Left ventricle myocardium inferior (tissue), 1 donor: ENCODE measurements at regions not wholly inside any gene's neighbourhood (a gene's known extent, or its start where the extent isn't known, plus 50 kb on each side); places are given as distances from the start of the nearest gene placed in this dataset.

ENCODE experiments used
- DNase-seq: peaks from one replicate; pipeline ENCODE4 v3.0.0-alpha.2; 2020
- H3K27ac ChIP-seq: fragments of 200-600 bp; replicated peaks from 2 replicates; pipeline ENCODE4 v1.8.0; 2021
- H3K27me3 ChIP-seq: fragments of 200-600 bp; 2 replicates; pipeline ENCODE4 v1.8.0; 2021; ENCODE audit warnings: low read depth
- H3K36me3 ChIP-seq: fragments of 200-600 bp; 2 replicates; pipeline ENCODE4 v1.8.0; 2021
- H3K4me1 ChIP-seq: fragments of 200-600 bp; 2 replicates; pipeline ENCODE4 v1.8.0; 2021
- H3K4me3 ChIP-seq: fragments of 200-600 bp; 2 replicates; pipeline ENCODE4 v1.8.0; 2021; ENCODE audit warnings: mild to moderate bottlenecking, moderate library complexity
- H3K9me3 ChIP-seq: fragments of 200-600 bp; replicated peaks from 2 replicates; pipeline ENCODE4 v1.8.0; 2021
- intact Hi-C: fragments of 100-400 bp; cut with micrococcal nuclease; formaldehyde crosslinking; loops from one replicate; pipeline ENCODE4 v1.11.0; 2022
- TF ChIP-seq, protein P1 (sequence below): fragments of 200-600 bp; IDR thresholded peaks from 2 replicates; pipeline ENCODE4 v1.8.0; 2021; ENCODE audit warnings: antibody characterized with exemption, mild to moderate bottlenecking, borderline replicate concordance
- donor health status: DM: no; HTN: yes; CAD: no; lungs with severe emphysema.

DNA sequence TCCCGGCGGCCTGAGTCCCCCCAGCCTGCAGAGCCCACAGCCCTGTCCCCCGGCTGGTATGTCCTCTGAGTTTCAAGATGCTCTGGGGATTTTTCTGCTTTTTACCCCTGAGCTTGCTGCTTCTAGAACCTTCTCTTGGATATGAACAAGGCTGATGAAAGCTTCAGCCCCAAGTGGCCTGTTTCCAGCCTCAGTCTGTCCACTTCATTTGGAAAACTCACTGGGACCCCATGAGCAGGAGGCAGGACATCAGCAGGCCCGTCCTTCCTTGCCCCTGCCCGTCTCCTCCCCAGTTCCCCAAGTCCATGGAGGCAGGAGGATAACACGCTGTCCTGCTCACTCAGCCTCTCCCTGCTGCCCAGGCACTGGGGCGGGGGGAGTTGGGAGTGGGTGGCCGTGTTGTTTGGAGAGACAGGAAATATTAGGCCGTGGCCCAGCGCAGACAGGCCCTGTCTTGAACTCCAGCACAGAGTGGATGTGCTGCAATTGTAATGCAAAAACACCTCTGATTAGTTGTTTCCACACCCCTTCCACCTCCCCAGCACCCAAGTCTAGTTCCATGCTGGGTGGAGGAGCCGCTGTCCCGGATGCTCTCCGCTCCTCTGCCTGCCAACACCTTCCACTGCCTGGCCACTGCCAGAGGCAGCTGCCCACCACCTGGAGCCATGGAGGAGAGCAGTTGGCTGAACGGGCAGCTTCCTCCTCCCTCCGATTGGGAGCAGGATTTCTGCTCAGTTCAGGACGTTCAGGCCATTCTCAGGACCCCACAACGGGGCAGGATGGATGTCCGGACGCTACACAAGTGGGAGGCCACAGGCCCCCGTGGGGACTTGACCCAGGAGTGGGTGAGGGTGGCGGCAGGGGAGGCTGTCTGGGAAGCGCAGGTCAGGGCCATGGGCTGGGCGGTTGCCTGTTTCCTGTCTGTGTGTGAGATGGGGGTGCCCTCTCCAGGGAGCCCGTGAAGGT is 216.9 kb upstream of the GSE1 start:
- Histone ChIP-seq H3K27me3 (no peaks in the 10 kb centered on the region), H3K36me3 (no peaks in the 10 kb centered on the region), H3K4me1 (peaks cover 32% of the 10 kb centered on the region), H3K4me3 (no peak overlapping the region), H3K27ac (peak overlapping the region; percentile 71), H3K9me3 (no peaks in the 10 kb centered on the region)
- TF ChIP-seq, protein P1, sequence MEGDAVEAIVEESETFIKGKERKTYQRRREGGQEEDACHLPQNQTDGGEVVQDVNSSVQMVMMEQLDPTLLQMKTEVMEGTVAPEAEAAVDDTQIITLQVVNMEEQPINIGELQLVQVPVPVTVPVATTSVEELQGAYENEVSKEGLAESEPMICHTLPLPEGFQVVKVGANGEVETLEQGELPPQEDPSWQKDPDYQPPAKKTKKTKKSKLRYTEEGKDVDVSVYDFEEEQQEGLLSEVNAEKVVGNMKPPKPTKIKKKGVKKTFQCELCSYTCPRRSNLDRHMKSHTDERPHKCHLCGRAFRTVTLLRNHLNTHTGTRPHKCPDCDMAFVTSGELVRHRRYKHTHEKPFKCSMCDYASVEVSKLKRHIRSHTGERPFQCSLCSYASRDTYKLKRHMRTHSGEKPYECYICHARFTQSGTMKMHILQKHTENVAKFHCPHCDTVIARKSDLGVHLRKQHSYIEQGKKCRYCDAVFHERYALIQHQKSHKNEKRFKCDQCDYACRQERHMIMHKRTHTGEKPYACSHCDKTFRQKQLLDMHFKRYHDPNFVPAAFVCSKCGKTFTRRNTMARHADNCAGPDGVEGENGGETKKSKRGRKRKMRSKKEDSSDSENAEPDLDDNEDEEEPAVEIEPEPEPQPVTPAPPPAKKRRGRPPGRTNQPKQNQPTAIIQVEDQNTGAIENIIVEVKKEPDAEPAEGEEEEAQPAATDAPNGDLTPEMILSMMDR: no peak
- DNase-seq: peak; percentile 23
- intact Hi-C loops: no loop called here

DNA sequence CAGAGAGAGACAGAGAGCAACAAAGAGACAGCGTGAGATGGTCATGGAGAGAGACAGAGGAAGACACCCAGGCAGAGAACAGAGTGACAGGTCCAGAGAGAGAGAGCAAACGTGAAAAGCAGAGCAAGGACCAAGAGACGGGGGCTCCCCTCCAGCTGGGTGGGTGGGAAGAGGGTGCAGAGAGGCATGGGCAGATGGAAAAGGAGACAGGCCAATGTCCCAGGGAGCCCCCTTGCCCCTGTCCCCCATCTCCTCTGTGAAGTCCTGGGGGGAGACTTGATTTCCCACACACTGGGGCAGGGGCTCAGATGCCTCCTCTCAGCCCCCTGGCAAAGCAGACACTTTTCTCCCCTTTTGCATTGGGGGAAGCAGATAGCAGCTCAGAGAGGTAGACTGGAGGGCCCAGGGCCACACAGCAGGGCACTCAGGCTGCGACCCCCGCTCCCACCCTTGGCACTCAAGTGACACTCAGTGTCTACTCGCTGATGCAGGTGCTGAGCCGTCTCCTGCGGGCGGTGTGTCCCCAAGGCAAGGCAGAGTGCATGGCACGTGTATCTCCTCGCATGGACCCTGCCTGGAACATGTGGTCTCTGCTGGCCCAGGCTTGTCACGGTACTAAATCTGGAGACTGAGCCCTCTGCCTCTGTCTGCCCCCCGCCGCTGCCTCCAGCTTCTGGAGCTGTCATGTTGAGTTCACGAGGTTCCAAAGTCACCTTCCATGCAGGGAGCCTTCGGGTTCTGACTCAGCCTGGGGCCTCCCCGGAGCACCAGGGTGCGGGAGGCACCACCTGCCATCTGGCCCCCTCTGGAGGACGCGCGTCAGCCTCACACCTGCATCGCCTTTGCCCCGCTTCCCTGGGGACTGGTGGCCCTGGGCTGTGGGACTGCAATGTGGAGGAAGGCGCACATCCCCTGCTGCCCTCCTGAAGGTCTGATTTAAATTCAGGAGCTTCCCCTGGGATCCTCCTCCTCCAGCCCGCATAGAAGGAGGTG is 215.9 kb upstream of the GSE1 start:
- Histone ChIP-seq H3K4me1 (peaks cover 38% of the 10 kb centered on the region), H3K27me3 (no peaks in the 10 kb centered on the region), H3K36me3 (no peaks in the 10 kb centered on the region), H3K27ac (peak overlapping the region; percentile 9), H3K9me3 (no peaks in the 10 kb centered on the region), H3K4me3 (no peak overlapping the region)
- TF ChIP-seq, protein P1: no peak
- intact Hi-C loops: no loop called here
- DNase-seq: peak; percentile 15

DNA sequence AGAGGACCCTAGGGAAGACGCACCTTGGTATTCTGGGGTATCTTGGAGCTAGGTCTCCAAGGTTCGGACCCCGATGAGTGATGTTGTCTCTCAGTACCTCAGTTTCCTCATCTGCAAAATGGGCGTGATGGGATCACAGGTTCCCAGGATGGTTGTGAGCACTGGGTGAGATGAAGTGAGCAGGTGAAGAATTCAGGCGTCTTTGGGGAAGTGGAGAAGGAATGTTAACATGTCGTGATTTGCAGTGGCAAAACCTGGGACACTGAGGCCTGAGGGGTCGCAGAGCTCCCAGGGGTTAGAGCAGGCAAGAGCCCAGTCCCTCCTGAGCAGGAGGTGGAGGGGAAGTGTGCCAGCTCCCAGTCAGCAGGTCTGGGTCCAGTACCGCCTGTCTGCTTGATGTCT is 215.1 kb upstream of the GSE1 start:
- Histone ChIP-seq H3K4me3 (no peak overlapping the region), H3K27ac (no peak overlapping the region), H3K4me1 (peaks cover 46% of the 10 kb centered on the region), H3K27me3 (no peaks in the 10 kb centered on the region), H3K36me3 (no peaks in the 10 kb centered on the region), H3K9me3 (no peaks in the 10 kb centered on the region)
- TF ChIP-seq, protein P1: no peak
- peak; percentile 2 for DNase-seq
- intact Hi-C loops: no loop called here

DNA sequence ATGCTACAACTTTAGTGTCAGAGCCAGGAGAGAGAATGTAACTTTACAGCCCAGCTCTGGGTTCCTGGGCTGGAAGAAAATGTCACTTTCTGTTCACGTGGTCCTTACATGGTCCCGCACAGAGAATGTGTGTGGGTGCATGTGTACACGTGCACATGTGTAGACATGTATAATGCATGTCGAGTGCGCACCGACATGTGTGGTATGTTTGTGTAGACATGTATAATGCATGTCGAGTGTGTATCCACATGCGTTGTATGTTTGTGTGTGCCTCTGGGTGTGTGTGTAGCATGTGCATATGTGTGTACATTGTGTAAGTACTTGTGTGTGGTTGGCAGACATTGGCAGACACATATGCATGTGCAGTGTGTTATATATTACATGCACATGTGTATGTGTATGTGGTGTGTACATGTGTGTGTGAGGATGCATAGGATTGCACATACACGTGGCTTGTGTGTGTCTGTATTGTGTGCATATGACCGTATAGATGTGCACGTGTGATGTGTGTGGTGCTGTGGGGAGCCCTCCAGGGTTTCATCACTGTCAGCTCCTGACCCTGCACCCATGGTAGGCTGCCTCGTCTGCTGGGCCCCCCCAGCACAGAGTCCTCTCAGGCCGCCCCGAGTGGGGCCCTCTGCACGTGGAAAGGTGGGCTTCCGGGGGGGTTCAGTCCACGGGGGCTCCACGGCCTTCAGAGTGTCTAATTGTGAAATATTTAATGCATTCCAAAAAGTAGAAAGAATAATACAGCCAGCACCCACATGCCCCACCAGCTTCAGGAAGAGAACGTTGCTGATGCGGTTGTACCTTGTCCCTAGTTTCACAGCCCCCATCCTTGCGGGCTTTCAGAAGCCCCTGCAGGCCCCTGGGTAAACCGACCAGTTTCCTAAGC is 214.2 kb upstream of the GSE1 start:
- Histone ChIP-seq H3K27ac (no peak overlapping the region), H3K36me3 (no peaks in the 10 kb centered on the region), H3K9me3 (no peaks in the 10 kb centered on the region), H3K4me1 (peaks cover 45% of the 10 kb centered on the region), H3K4me3 (no peak overlapping the region), H3K27me3 (no peaks in the 10 kb centered on the region)
- TF ChIP-seq, protein P1: no peak
- DNase-seq: peak; percentile 2
- intact Hi-C loops: no loop called here
